HL-60 (cell line): ENCODE measurements at regions not wholly inside any gene's neighbourhood (a gene's known extent, or its start where the extent isn't known, plus 50 kb on each side); places are given as distances from the start of the nearest gene placed in this dataset.

Source experiments
- GABPA ChIP-seq: IDR thresholded peaks from 2 replicates; pipeline ENCODE4 v1.6.1; 2012; ENCODE audit warnings: low read depth
- POLR2AphosphoS5 ChIP-seq: IDR thresholded peaks from 2 replicates; pipeline ENCODE4 v1.6.1; 2012; ENCODE audit warnings: low read depth
- SPI1 ChIP-seq: IDR thresholded peaks from 2 replicates; pipeline ENCODE4 v1.6.1; 2012; ENCODE audit warnings: low read depth, mild to moderate bottlenecking, borderline replicate concordance
- TF ChIP-seq, protein P1 (sequence below): IDR thresholded peaks from one replicate; pipeline ENCODE4 v1.5.1; 2011; ENCODE audit warnings: low read length, control low read depth, inconsistent platforms; ENCODE audit not compliant: insufficient read depth
- TF ChIP-seq, protein P2 (sequence below): IDR thresholded peaks from 2 replicates; pipeline ENCODE4 v1.6.1; 2012; ENCODE audit warnings: low read depth; ENCODE audit not compliant: insufficient replicate concordance

DNA sequence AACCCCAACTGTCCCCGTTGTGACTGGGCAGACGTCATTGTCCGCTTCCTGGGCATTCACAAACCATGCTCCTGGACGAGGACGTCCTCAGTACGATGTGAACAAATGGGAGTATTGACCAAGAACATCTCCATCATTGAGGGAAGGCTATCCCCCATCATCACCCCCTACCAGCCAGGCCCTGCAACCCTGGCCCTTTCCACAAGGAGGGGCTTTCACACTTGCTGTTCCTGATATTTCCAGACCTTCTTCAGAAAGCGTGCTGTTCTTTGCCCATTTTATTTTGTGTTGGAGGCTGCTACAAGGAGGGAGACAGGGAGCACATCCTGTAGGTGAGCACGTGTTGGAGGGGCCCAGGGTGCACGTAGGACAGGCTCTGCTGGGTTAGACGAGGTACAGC, 277.0 kb upstream of the LRRC3B start:
- TF ChIP-seq, protein P1, sequence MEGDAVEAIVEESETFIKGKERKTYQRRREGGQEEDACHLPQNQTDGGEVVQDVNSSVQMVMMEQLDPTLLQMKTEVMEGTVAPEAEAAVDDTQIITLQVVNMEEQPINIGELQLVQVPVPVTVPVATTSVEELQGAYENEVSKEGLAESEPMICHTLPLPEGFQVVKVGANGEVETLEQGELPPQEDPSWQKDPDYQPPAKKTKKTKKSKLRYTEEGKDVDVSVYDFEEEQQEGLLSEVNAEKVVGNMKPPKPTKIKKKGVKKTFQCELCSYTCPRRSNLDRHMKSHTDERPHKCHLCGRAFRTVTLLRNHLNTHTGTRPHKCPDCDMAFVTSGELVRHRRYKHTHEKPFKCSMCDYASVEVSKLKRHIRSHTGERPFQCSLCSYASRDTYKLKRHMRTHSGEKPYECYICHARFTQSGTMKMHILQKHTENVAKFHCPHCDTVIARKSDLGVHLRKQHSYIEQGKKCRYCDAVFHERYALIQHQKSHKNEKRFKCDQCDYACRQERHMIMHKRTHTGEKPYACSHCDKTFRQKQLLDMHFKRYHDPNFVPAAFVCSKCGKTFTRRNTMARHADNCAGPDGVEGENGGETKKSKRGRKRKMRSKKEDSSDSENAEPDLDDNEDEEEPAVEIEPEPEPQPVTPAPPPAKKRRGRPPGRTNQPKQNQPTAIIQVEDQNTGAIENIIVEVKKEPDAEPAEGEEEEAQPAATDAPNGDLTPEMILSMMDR = no peak
- TF ChIP-seq POLR2AphosphoS5 = no peak
- TF ChIP-seq, protein P2, sequence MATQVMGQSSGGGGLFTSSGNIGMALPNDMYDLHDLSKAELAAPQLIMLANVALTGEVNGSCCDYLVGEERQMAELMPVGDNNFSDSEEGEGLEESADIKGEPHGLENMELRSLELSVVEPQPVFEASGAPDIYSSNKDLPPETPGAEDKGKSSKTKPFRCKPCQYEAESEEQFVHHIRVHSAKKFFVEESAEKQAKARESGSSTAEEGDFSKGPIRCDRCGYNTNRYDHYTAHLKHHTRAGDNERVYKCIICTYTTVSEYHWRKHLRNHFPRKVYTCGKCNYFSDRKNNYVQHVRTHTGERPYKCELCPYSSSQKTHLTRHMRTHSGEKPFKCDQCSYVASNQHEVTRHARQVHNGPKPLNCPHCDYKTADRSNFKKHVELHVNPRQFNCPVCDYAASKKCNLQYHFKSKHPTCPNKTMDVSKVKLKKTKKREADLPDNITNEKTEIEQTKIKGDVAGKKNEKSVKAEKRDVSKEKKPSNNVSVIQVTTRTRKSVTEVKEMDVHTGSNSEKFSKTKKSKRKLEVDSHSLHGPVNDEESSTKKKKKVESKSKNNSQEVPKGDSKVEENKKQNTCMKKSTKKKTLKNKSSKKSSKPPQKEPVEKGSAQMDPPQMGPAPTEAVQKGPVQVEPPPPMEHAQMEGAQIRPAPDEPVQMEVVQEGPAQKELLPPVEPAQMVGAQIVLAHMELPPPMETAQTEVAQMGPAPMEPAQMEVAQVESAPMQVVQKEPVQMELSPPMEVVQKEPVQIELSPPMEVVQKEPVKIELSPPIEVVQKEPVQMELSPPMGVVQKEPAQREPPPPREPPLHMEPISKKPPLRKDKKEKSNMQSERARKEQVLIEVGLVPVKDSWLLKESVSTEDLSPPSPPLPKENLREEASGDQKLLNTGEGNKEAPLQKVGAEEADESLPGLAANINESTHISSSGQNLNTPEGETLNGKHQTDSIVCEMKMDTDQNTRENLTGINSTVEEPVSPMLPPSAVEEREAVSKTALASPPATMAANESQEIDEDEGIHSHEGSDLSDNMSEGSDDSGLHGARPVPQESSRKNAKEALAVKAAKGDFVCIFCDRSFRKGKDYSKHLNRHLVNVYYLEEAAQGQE = no peak
- TF ChIP-seq GABPA = no peak
- TF ChIP-seq SPI1 = no peak
